H1 (cell line): ENCODE measurements at regions not wholly inside any gene's neighbourhood (a gene's known extent, or its start where the extent isn't known, plus 50 kb on each side); places are given as distances from the start of the nearest gene placed in this dataset.

Source experiments
- CTCF ChIA-PET: fragments of 300-600 bp; sonication (Branson Sonifier 250); formaldehyde crosslinking; loops from one replicate; lab custom pipeline; 2021; ENCODE audit not compliant: partially characterized antibody; lab: Charles Lee
- POLR2A ChIA-PET: fragments of 300-600 bp; sonication (Branson Sonifier 250); formaldehyde crosslinking; loops from one replicate; lab custom pipeline; 2021; ENCODE audit warnings: inconsistent platforms; ENCODE audit not compliant: partially characterized antibody; lab: Charles Lee
- DNase-seq, 2 experiments: peaks; one replicate each; pipeline versions ENCODE4 v3.0.0 to v3.0.0-alpha.2; 2010 to 2022; ENCODE audit warnings: low spot score in 2 of 2, low read depth in 1 of 2, mixed read lengths in 1 of 2
- FAIRE-seq: peaks from 2 replicates; lab custom pipeline; 2011; peaks lifted over from hg19 to GRCh38; lab: Jason Lieb, UNC
- H2AFZ ChIP-seq: 2 replicates; pipeline ENCODE4 v1.8.1; 2012; ENCODE audit warnings: low read length, inconsistent platforms
- H2AK5ac ChIP-seq: 2 replicates; pipeline ENCODE4 v1.6.1; 2013; ENCODE audit warnings: low read depth, low read length
- H2BK120ac ChIP-seq: replicated peaks from 2 replicates; pipeline ENCODE3; 2013; ENCODE audit warnings: low read depth, low read length, inconsistent platforms
- H2BK12ac ChIP-seq: 2 replicates; pipeline ENCODE4 v1.6.1; 2013; ENCODE audit warnings: low read depth, low read length
- H2BK15ac ChIP-seq: 2 replicates; pipeline ENCODE4 v1.6.1; 2013; ENCODE audit warnings: low read length
- H2BK20ac ChIP-seq: 2 replicates; pipeline ENCODE4 v1.6.1; 2013; ENCODE audit warnings: low read length
- H2BK5ac ChIP-seq: 2 replicates; pipeline ENCODE4 v1.6.1; 2013; ENCODE audit warnings: low read depth, low read length
- H3K14ac ChIP-seq: 2 replicates; pipeline ENCODE4 v1.6.1; 2013; ENCODE audit warnings: inconsistent platforms; ENCODE audit not compliant: insufficient read length
- H3K18ac ChIP-seq: 2 replicates; pipeline ENCODE4 v1.6.1; 2013; ENCODE audit warnings: low read length; ENCODE audit errors: extremely low read depth
- H3K23ac ChIP-seq: 2 replicates; pipeline ENCODE4 v1.6.1; 2013; ENCODE audit warnings: inconsistent platforms; ENCODE audit not compliant: insufficient read length
- H3K23me2 ChIP-seq: 2 replicates; pipeline ENCODE4 v1.6.1; 2013; ENCODE audit warnings: low read depth, low read length
- H3K27ac ChIP-seq: 2 replicates; pipeline ENCODE4 v1.6.1; 2011; ENCODE audit warnings: low read depth, low read length, inconsistent platforms
- H3K27me3 ChIP-seq, 4 experiments: replicated peaks in 1 of 4; 1 replicate in 1 of 4; 2 replicates in 3 of 4; pipeline versions ENCODE4 v1.6.1 to v1.8.1; 2011 to 2013; ENCODE audit warnings: low read length in 3 of 4, mild to moderate bottlenecking in 3 of 4, inconsistent platforms in 2 of 4, mixed read lengths in 2 of 4, moderate library complexity in 1 of 4; ENCODE audit not compliant: control insufficient read depth in 3 of 4, insufficient read depth in 3 of 4; ENCODE audit errors: extremely low read depth in 1 of 4
- H3K36me3 ChIP-seq, 4 experiments: 2 replicates each; pipeline versions ENCODE4 v1.6.1 to v1.8.1; 2011 to 2013; ENCODE audit warnings: mild to moderate bottlenecking in 4 of 4, low read length in 3 of 4, moderate library complexity in 2 of 4, control low read depth in 1 of 4, inconsistent platforms in 1 of 4; ENCODE audit not compliant: insufficient read depth in 4 of 4, control insufficient read depth in 2 of 4
- H3K4ac ChIP-seq: replicated peaks from 2 replicates; pipeline ENCODE3; 2013; ENCODE audit warnings: low read length, low read depth, mixed read lengths, inconsistent platforms; ENCODE audit not compliant: insufficient read length
- H3K4me1 ChIP-seq, 4 experiments: replicated peaks in 1 of 4; 1 replicate in 1 of 4; 2 replicates in 3 of 4; pipeline versions ENCODE4 v1.6.1 to v1.8.1; 2011 to 2013; ENCODE audit warnings: low read length in 3 of 4, inconsistent platforms in 2 of 4, mixed read lengths in 1 of 4; ENCODE audit not compliant: insufficient read depth in 4 of 4, control insufficient read depth in 3 of 4
- H3K4me2 ChIP-seq, 2 experiments: 2 replicates each; pipeline versions ENCODE4 v1.6.1 to v1.8.1; 2011 to 2013; ENCODE audit warnings: low read depth in 2 of 2, low read length in 2 of 2, control low read depth in 1 of 2, inconsistent platforms in 1 of 2, mild to moderate bottlenecking in 1 of 2; ENCODE audit not compliant: insufficient read depth in 1 of 2
- H3K4me3 ChIP-seq, 4 experiments: fragments of 200-600, 300-600 bp in 1 of 4; sonication (generic), shearing (Covaris generic), sonication (Bioruptor Twin) in 1 of 4; 2 replicates each; pipeline versions ENCODE4 v1.5.1 to v1.8.1; 2011 to 2016; ENCODE audit warnings: low read length in 4 of 4, low read depth in 3 of 4, control low read depth in 2 of 4, inconsistent platforms in 2 of 4, mild to moderate bottlenecking in 2 of 4, mixed read lengths in 1 of 4, moderate library complexity in 1 of 4; ENCODE audit not compliant: insufficient read depth in 2 of 4; ENCODE audit errors: extremely low read depth in 1 of 4
- H3K56ac ChIP-seq: replicated peaks from 2 replicates; pipeline ENCODE3; 2013; ENCODE audit warnings: low read depth, mild to moderate bottlenecking, mixed read lengths, low read length, inconsistent platforms; ENCODE audit not compliant: insufficient read length
- H3K79me1 ChIP-seq: 2 replicates; pipeline ENCODE4 v1.6.1; 2013; ENCODE audit warnings: low read depth, low read length, control low read depth
- H3K79me2 ChIP-seq, 2 experiments: 2 replicates each; pipeline versions ENCODE4 v1.6.1 to v1.8.1; 2012 to 2013; ENCODE audit warnings: low read length in 2 of 2, mild to moderate bottlenecking in 2 of 2, inconsistent platforms in 1 of 2; ENCODE audit not compliant: insufficient read depth in 2 of 2, control insufficient read depth in 1 of 2
- H3K9ac ChIP-seq, 4 experiments: replicated peaks in 1 of 4; 1 replicate in 1 of 4; 2 replicates in 3 of 4; pipeline versions ENCODE4 v1.6.1 to v1.8.1; 2011 to 2013; ENCODE audit warnings: low read depth in 3 of 4, low read length in 3 of 4, control low read depth in 2 of 4, mild to moderate bottlenecking in 2 of 4, moderate library complexity in 2 of 4, inconsistent platforms in 1 of 4; ENCODE audit errors: extremely low read depth in 1 of 4
- H3K9me3 ChIP-seq, 2 experiments: 2 replicates each; pipeline versions ENCODE4 v1.6.1 to v1.8.1; 2012 to 2013; ENCODE audit warnings: mild to moderate bottlenecking in 2 of 2, moderate library complexity in 2 of 2, control low read depth in 1 of 2, inconsistent platforms in 1 of 2, low read depth in 1 of 2, low read length in 1 of 2, mixed read lengths in 1 of 2; ENCODE audit not compliant: insufficient read depth in 2 of 2
- H4K20me1 ChIP-seq, 2 experiments: replicated peaks in 1 of 2; 2 replicates each; pipeline versions ENCODE3 to v1.8.1; 2011 to 2013; ENCODE audit warnings: inconsistent platforms in 2 of 2, low read length in 2 of 2, mild to moderate bottlenecking in 1 of 2; ENCODE audit not compliant: insufficient read depth in 2 of 2, control insufficient read depth in 1 of 2
- H4K5ac ChIP-seq: 2 replicates; pipeline ENCODE4 v1.6.1; 2013; ENCODE audit warnings: low read length, low read depth, mixed read lengths, inconsistent platforms; ENCODE audit not compliant: insufficient read length
- H4K8ac ChIP-seq: 2 replicates; pipeline ENCODE4 v1.8.0; 2013; ENCODE audit warnings: mild to moderate bottlenecking, moderate library complexity, low read length, inconsistent platforms; ENCODE audit not compliant: insufficient read depth; ENCODE audit errors: extremely low read depth
- H4K91ac ChIP-seq: replicated peaks from 2 replicates; pipeline ENCODE3; 2013; ENCODE audit warnings: low read length, mixed read lengths, inconsistent platforms; ENCODE audit not compliant: insufficient read length
- CEBPB ChIP-seq: IDR thresholded peaks from 2 replicates; pipeline ENCODE4 v1.6.1; 2012; ENCODE audit warnings: low read depth, low read length
- CTBP2 ChIP-seq: IDR thresholded peaks from 2 replicates; pipeline ENCODE4 v1.7.0; 2011; ENCODE audit warnings: borderline replicate concordance, mild to moderate bottlenecking, moderate library complexity, mixed read lengths, low read length; ENCODE audit not compliant: insufficient read depth, insufficient read length
- KDM4A ChIP-seq: IDR thresholded peaks from one replicate; pipeline ENCODE4 v1.7.1; 2012; ENCODE audit warnings: low read depth, mild to moderate bottlenecking, moderate library complexity, low read length, inconsistent platforms; ENCODE audit not compliant: severe bottlenecking
- POLR2AphosphoS5 ChIP-seq: IDR thresholded peaks from 2 replicates; pipeline ENCODE4 v1.6.1; 2011; ENCODE audit warnings: low read depth, low read length
- TCF12 ChIP-seq: IDR thresholded peaks from 2 replicates; pipeline ENCODE4 v1.6.1; 2011; ENCODE audit warnings: low read depth, mild to moderate bottlenecking, low read length
- ZNF274 ChIP-seq: IDR thresholded peaks from 2 replicates; pipeline ENCODE4 v1.7.0; 2012; ENCODE audit warnings: low read length, borderline replicate concordance; ENCODE audit errors: extremely low read depth
- WGBS, 2 experiments: shearing (Covaris generic) in 1 of 2; methylation state at CpG; one replicate each; pipeline versions ENCODE4 v1.1.6 to v1.1.7; 2013 to 2015; ENCODE audit warnings: low lambda C conversion rate in 2 of 2, mixed read lengths in 2 of 2, inconsistent platforms in 1 of 2, low coverage in 1 of 2, missing lambda C conversion rate in 1 of 2; ENCODE audit not compliant: insufficient replicate concordance in 2 of 2, insufficient coverage in 1 of 2, insufficient read length in 1 of 2; ENCODE audit errors: extremely low coverage in 1 of 2, missing lambda C conversion rate in 1 of 2; 5-methylcytosine and 5-hydroxymethylcytosine counted together
- TF ChIP-seq, protein P1 (sequence below): IDR thresholded peaks from 2 replicates; pipeline ENCODE4 v1.6.1; 2012; ENCODE audit warnings: low read length, inconsistent platforms

DNA sequence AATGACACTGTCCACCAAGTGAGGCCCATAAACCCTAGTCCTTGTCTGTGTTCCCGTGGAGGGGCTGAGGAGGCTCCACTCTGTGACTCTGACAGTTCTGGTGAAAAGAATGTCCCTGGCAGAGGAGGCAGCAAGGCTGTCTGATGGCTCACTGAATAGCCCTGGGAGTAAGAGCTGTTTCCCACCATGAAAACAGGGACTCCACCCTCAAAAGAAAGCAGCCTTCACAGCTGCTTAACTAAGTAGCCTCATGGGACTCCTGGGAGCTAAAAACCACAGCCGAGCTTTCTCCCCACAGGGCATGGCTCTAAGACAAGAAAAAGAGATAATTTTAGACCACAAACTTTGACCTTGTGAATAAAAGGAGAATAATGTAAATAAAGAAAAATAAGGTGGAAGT lies 135.1 kb upstream of the FRY start:
- H3K23me2 ChIP-seq: no peaks in the 10 kb centered on the region
- CTCF ChIA-PET: interaction anchor here (1.5 to 4.0 kb wide), 2 partner anchors 13 to 19 kb away, joined by 3 to 26 read pairs; no protein-coding TSS in a partner anchor
- TF ChIP-seq KDM4A (no peak), POLR2AphosphoS5 (no peak), CTBP2 (no peak), CEBPB (no peak), TCF12 (no peak), ZNF274 (no peak)
- TF ChIP-seq, protein P1, sequence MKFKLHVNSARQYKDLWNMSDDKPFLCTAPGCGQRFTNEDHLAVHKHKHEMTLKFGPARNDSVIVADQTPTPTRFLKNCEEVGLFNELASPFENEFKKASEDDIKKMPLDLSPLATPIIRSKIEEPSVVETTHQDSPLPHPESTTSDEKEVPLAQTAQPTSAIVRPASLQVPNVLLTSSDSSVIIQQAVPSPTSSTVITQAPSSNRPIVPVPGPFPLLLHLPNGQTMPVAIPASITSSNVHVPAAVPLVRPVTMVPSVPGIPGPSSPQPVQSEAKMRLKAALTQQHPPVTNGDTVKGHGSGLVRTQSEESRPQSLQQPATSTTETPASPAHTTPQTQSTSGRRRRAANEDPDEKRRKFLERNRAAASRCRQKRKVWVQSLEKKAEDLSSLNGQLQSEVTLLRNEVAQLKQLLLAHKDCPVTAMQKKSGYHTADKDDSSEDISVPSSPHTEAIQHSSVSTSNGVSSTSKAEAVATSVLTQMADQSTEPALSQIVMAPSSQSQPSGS: no peak

More for the DNA sequence above, 135.1 kb upstream of the FRY start:
- no peaks in the 10 kb centered on the region for H3K36me3 ChIP-seq
- FAIRE-seq (no peak), DNase-seq (no peak)
- no peak overlapping the region for H2BK20ac ChIP-seq
- H2BK120ac ChIP-seq: no peak overlapping the region
- no peak overlapping the region for H3K4me2 ChIP-seq
- no peak overlapping the region for H3K23ac ChIP-seq
- no peak overlapping the region for H2BK5ac ChIP-seq
- no peaks in the 10 kb centered on the region for H3K27me3 ChIP-seq
- 64% methylated on average over 2 of the region's 2 CpGs; no CpG with 5 or more reads in 1 of the 2 experiments for WGBS, 2 experiments
- H3K4me1 ChIP-seq: no peaks in the 10 kb centered on the region; a peak in 1 of 7 replicates
- no peak overlapping the region for H4K5ac ChIP-seq
- peaks cover 0 to 1% of the 10 kb centered on the region in 2 experiments for H4K20me1 ChIP-seq
- no peak overlapping the region for H4K8ac ChIP-seq
- H3K79me2 ChIP-seq: no peaks in the 10 kb centered on the region
- no peaks in the 10 kb centered on the region for H3K79me1 ChIP-seq
- no peak overlapping the region for H4K91ac ChIP-seq
- H3K4me3 ChIP-seq: no peak overlapping the region
- no peak overlapping the region for H2BK12ac ChIP-seq
- no peak overlapping the region for H2BK15ac ChIP-seq
- H3K9ac ChIP-seq: no peak overlapping the region; a peak in 1 of 7 replicates
- no peak overlapping the region for H3K18ac ChIP-seq
- POLR2A ChIA-PET: no interaction called here
- H3K56ac ChIP-seq: no peak overlapping the region
- no peak overlapping the region for H3K27ac ChIP-seq
- no peaks in the 10 kb centered on the region for H3K9me3 ChIP-seq
- H3K14ac ChIP-seq: no peak overlapping the region
- no peak overlapping the region for H3K4ac ChIP-seq
- no peak overlapping the region for H2AFZ ChIP-seq
- H2AK5ac ChIP-seq: no peak overlapping the region
